ENCODE measurements at regions not wholly inside any gene's neighbourhood (a gene's known extent, or its start where the extent isn't known, plus 50 kb on each side); places are given as distances from the start of the nearest gene placed in this dataset.

GRCh38 chr15:47561102-47561501 lies 156.2 kb upstream of the SEMA6D start:
- no peak for TF ChIP-seq CTCF (conservative IDR thresholded peaks at IDR 0.05; ENCODE audit: low read depth, low read length)
- no peak for DNase-seq (ENCODE audit: low read depth)
- H3K4me3 ChIP-seq (ENCODE audit: low read depth, low read length): no peak overlapping the region

GRCh38 chr15:47565949-47566348 lies 151.4 kb upstream of the SEMA6D start:
- DNase-seq (ENCODE audit: low read depth): no peak
- TF ChIP-seq CTCF (conservative IDR thresholded peaks at IDR 0.05; ENCODE audit: low read depth, low read length): no peak
- no peak overlapping the region for H3K4me3 ChIP-seq (ENCODE audit: low read depth, low read length)

- DNase-seq (ENCODE audit: low read depth): no peak
- no peak overlapping the region for H3K4me3 ChIP-seq (ENCODE audit: low read depth, low read length)
- no peak for TF ChIP-seq CTCF (conservative IDR thresholded peaks at IDR 0.05; ENCODE audit: low read depth, low read length)
Measured at GRCh38 chr15:47566610-47567009, 150.7 kb upstream of the SEMA6D start.

- TF ChIP-seq CTCF (conservative IDR thresholded peaks at IDR 0.05; ENCODE audit: low read depth, low read length): no peak
- no peak overlapping the region for H3K4me3 ChIP-seq (ENCODE audit: low read depth, low read length)
- DNase-seq (ENCODE audit: low read depth): no peak
Measured at GRCh38 chr15:47568030-47568429, 149.3 kb upstream of the SEMA6D start.

GRCh38 chr15:47570044-47570443 lies 147.3 kb upstream of the SEMA6D start:
- no peak overlapping the region for H3K4me3 ChIP-seq (ENCODE audit: low read depth, low read length)
- TF ChIP-seq CTCF (conservative IDR thresholded peaks at IDR 0.05; ENCODE audit: low read depth, low read length): no peak
- DNase-seq (ENCODE audit: low read depth): no peak

GRCh38 chr15:47570451-47570850 lies 146.9 kb upstream of the SEMA6D start:
- H3K4me3 ChIP-seq (ENCODE audit: low read depth, low read length): no peak overlapping the region
- no peak for TF ChIP-seq CTCF (conservative IDR thresholded peaks at IDR 0.05; ENCODE audit: low read depth, low read length)
- DNase-seq (ENCODE audit: low read depth): no peak

- TF ChIP-seq CTCF (conservative IDR thresholded peaks at IDR 0.05; ENCODE audit: low read depth, low read length): no peak
- no peak for DNase-seq (ENCODE audit: low read depth)
Measured at GRCh38 chr15:47570881-47571640, 146.2 kb upstream of the SEMA6D start.

More at GRCh38 chr15:47570881-47571640, 146.2 kb upstream of the SEMA6D start:
- no peak overlapping the region for H3K4me3 ChIP-seq (ENCODE audit: low read depth, low read length)

Data from choroid plexus epithelial cell (primary cell).